ENCODE measurements at regions not wholly inside any gene's neighbourhood (a gene's known extent, or its start where the extent isn't known, plus 50 kb on each side); places are given as distances from the start of the nearest gene placed in this dataset.

- H3K27ac ChIP-seq (ENCODE audit: insufficient read depth, low read depth, low read length), result no peak overlapping the region
- no TSS peak for BruUV-seq (replicated peaks)
- no peak overlapping the region for H3K9ac ChIP-seq (replicated peaks; ENCODE audit: extremely low read depth, insufficient read depth, low read length)
- H4K20me1 ChIP-seq (replicated peaks; ENCODE audit: control insufficient read depth, extremely low read depth, insufficient read depth, low read length), result no peaks in the 10 kb centered on the region
- no peak overlapping the region for H3K4me3 ChIP-seq (replicated peaks in 1 of 3; ENCODE audit: insufficient read depth in 1 of 3, low read depth in 1 of 3, low read length in 3 of 3)
- ChIA-PET POLR2A (no interaction called here), CTCF (interaction anchor here (1.0 to 1.8 kb wide), 6 partner anchors 12 to 906 kb away, joined by 3 to 5 read pairs (median 4); no protein-coding TSS in a partner anchor)
- FAIRE-seq (no peak), DNase-seq (ENCODE audit: low read depth, low spot score) (no peak)
- no peaks in the 10 kb centered on the region for H3K9me1 ChIP-seq (replicated peaks; ENCODE audit: control insufficient read depth, extremely low read depth, insufficient read depth, low read length)
- H3K9me3 ChIP-seq (replicated peaks; ENCODE audit: control insufficient read depth, insufficient read depth, low read length), result no peaks in the 10 kb centered on the region
- H3K27me3 ChIP-seq (ENCODE audit: control insufficient read depth in 2 of 2, insufficient read depth in 2 of 2, low read length in 2 of 2), result peaks cover 8 to 15% of the 10 kb centered on the region in 2 experiments
- no peak for TF ChIP-seq CTCF (IDR thresholded peaks at IDR 0.05; ENCODE audit: extremely low read depth in 1 of 2, insufficient read depth in 1 of 2, low read depth in 1 of 2, low read length in 2 of 2)
- no peak for TF ChIP-seq FOS (IDR thresholded peaks at IDR 0.05; ENCODE audit: borderline replicate concordance, insufficient read depth, low read length)
- TF ChIP-seq JUN (IDR thresholded peaks at IDR 0.05; ENCODE audit: borderline replicate concordance, insufficient read depth, insufficient read length, low read depth), result no peak
- no peak for TF ChIP-seq MYC (IDR thresholded peaks at IDR 0.05; ENCODE audit: low read depth, low read length)
- TF ChIP-seq GATA2 (IDR thresholded peaks at IDR 0.05; ENCODE audit: insufficient read depth, insufficient read length, low read depth, low read length), result no peak
- TF ChIP-seq MAX (IDR thresholded peaks at IDR 0.05; ENCODE audit: insufficient read depth, insufficient read length), result no peak
- no peak for TF ChIP-seq POLR2A (IDR thresholded peaks at IDR 0.05; ENCODE audit: low read depth, low read length)
- no peak for TF ChIP-seq EZH2 (IDR thresholded peaks at IDR 0.05; ENCODE audit: borderline replicate concordance, low read depth, low read length, severe bottlenecking)
- TF ChIP-seq POLR2AphosphoS5 (IDR thresholded peaks at IDR 0.05; ENCODE audit: insufficient read depth, low read depth, low read length), result no peak
- no peaks in the 10 kb centered on the region for H3K36me3 ChIP-seq (ENCODE audit: control insufficient read depth in 2 of 2, extremely low read depth in 1 of 2, insufficient read depth in 2 of 2, low read length in 2 of 2)
- no peak overlapping the region for H2AFZ ChIP-seq (ENCODE audit: low read depth, low read length)
- intact Hi-C loops (cut with micrococcal nuclease) (no loop called here), dilution Hi-C loops (cut with MboI; ENCODE audit: extremely low pct_ligation_motif_present, low sequenced_read_pairs) (no loop called here)
- no peaks in the 10 kb centered on the region for H3K4me1 ChIP-seq (ENCODE audit: control insufficient read depth, extremely low read depth, insufficient read depth, low read length)
- H3K79me2 ChIP-seq (ENCODE audit: control insufficient read depth, insufficient read depth, low read length), result no peaks in the 10 kb centered on the region
- no peak overlapping the region for H3K4me2 ChIP-seq (ENCODE audit: insufficient read depth, low read length)
Measured at GRCh38 chr14:89033756-89034155, 209.3 kb downstream of the TTC8 start.

Measured in endothelial cell of umbilical vein (primary cell).